ENCODE measurements at regions not wholly inside any gene's neighbourhood (a gene's known extent, or its start where the extent isn't known, plus 50 kb on each side); places are given as distances from the start of the nearest gene placed in this dataset.

DNA sequence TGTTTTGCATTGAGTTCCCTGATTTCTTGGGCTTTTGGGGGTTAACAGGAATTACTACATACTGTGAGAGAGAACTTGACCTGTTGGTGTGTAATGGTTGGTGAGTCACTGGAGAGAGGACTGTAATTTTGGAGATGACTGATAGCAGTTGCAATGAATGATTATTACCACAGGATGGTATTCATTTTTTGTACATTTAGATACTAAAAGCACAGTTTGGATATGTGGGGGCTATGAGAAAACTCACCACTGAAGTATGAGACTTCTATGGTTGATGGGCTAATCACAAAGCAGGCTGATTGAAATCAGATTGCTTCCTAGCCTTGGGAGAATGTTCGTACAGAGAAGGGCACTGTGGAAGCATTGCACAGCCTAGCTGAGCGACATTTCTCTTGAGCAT is 1571.3 kb upstream of the PRMT6 start:
- TF ChIP-seq, protein P1, sequence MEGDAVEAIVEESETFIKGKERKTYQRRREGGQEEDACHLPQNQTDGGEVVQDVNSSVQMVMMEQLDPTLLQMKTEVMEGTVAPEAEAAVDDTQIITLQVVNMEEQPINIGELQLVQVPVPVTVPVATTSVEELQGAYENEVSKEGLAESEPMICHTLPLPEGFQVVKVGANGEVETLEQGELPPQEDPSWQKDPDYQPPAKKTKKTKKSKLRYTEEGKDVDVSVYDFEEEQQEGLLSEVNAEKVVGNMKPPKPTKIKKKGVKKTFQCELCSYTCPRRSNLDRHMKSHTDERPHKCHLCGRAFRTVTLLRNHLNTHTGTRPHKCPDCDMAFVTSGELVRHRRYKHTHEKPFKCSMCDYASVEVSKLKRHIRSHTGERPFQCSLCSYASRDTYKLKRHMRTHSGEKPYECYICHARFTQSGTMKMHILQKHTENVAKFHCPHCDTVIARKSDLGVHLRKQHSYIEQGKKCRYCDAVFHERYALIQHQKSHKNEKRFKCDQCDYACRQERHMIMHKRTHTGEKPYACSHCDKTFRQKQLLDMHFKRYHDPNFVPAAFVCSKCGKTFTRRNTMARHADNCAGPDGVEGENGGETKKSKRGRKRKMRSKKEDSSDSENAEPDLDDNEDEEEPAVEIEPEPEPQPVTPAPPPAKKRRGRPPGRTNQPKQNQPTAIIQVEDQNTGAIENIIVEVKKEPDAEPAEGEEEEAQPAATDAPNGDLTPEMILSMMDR (IDR thresholded peaks at IDR 0.05; ENCODE audit: low read depth, low read length), result no peak
- H3K9me3 ChIP-seq (ENCODE audit: severe bottlenecking), result no peaks in the 10 kb centered on the region
- H3K27me3 ChIP-seq (ENCODE audit: insufficient read depth, low read depth, severe bottlenecking), result no peaks in the 10 kb centered on the region
- H3K36me3 ChIP-seq, result no peaks in the 10 kb centered on the region
- no peak overlapping the region for H3K27ac ChIP-seq
- no peak overlapping the region for H3K4me3 ChIP-seq (ENCODE audit: low read depth, low read length)
- no peak for DNase-seq

DNA sequence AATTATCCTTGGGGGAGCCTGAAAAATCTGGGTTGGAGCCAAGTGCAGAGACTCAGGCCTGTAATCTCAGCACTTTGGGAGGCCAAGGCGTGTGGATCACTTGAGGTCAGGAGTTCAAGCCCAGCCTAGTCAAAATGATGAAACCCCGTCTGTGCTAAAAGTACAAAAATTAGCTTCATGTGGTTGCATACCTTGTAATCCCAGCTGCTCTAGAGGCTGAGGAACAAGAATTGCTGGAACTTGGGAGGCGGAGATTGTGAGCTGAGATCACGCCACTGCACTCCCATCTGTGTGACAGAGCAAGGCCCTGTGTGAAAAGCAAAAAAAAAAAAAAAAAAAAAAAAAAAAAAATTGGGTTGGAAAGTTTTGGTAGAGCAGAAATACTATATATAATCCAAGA is 1563.6 kb upstream of the PRMT6 start:
- Histone ChIP-seq H3K9me3 (ENCODE audit: severe bottlenecking) (no peaks in the 10 kb centered on the region), H3K27ac (no peak overlapping the region), H3K4me3 (ENCODE audit: low read depth, low read length) (no peak overlapping the region), H3K36me3 (no peaks in the 10 kb centered on the region), H3K27me3 (ENCODE audit: insufficient read depth, low read depth, severe bottlenecking) (no peaks in the 10 kb centered on the region)
- TF ChIP-seq, protein P1 (IDR thresholded peaks at IDR 0.05; ENCODE audit: low read depth, low read length), result no peak
- DNase-seq, result no peak

DNA sequence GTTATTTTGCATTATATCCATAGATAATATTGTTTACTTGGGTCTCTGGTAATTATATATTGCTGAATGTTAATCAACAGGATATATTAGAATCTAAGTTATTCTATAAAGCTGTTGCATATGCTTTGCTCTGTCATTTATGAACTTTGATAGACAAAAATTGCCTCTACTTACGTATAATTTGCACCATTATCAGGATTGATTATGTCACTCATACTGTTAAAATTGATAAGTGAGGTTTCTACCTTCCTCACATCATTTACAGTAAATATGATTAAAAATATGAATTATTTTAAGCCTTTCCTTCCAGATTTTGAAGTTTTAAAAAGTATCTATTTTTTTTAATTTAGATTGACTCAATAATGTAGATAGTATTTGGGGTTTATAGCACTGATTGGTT is 1540.4 kb upstream of the PRMT6 start:
- Histone ChIP-seq H3K27me3 (ENCODE audit: insufficient read depth, low read depth, severe bottlenecking) (no peaks in the 10 kb centered on the region), H3K4me3 (ENCODE audit: low read depth, low read length) (no peak overlapping the region), H3K9me3 (ENCODE audit: severe bottlenecking) (no peaks in the 10 kb centered on the region), H3K27ac (no peak overlapping the region), H3K36me3 (no peaks in the 10 kb centered on the region)
- no peak for DNase-seq
- TF ChIP-seq, protein P1 (IDR thresholded peaks at IDR 0.05; ENCODE audit: low read depth, low read length), result no peak

DNA sequence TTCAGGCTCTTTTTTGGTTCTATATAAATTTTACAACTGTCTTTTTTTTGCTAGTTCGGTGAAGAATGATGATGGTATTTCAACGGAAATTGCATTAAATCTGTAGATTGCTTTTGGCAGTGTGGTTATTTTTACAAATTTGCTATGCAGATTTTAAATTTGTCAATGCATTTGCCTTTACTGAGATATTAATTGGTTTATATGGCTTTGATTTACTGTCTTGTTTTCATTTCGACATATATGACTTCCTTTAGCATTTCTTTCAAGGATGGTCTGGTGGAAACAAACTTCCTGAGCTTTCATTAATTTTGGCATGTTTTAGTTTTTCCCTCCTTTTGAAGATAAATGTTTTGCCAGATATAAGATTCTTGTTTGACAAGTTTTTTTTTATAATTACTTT is 1522.5 kb upstream of the PRMT6 start:
- TF ChIP-seq, protein P1 (IDR thresholded peaks at IDR 0.05; ENCODE audit: low read depth, low read length), result no peak
- Histone ChIP-seq H3K27ac (no peak overlapping the region), H3K27me3 (ENCODE audit: insufficient read depth, low read depth, severe bottlenecking) (no peaks in the 10 kb centered on the region), H3K9me3 (ENCODE audit: severe bottlenecking) (peaks cover 2% of the 10 kb centered on the region), H3K36me3 (no peaks in the 10 kb centered on the region), H3K4me3 (ENCODE audit: low read depth, low read length) (no peak overlapping the region)
- DNase-seq, result no peak

DNA sequence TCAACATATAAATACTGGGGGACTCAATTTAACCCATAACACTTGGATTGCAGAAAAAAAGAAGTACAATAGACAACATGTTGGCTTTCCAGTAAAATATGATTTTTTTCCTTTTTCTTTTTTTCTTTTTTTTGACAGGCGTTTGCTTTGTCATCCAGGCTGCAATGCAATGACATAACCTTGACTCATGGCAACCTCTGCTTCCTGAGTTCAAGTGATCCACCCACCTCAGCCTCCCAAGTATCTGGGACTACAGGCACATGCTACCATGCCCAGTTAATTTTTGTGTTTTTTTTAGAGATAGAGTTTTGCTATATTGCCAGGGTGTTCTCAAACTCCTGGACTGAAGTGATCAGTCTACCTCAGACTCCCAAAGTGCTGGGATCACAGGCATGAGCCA is 1512.0 kb upstream of the PRMT6 start:
- H3K27ac ChIP-seq, result no peak overlapping the region
- no peaks in the 10 kb centered on the region for H3K9me3 ChIP-seq (ENCODE audit: severe bottlenecking)
- H3K27me3 ChIP-seq (ENCODE audit: insufficient read depth, low read depth, severe bottlenecking), result no peaks in the 10 kb centered on the region
- H3K36me3 ChIP-seq, result no peaks in the 10 kb centered on the region
- TF ChIP-seq, protein P1 (IDR thresholded peaks at IDR 0.05; ENCODE audit: low read depth, low read length), result no peak
- no peak overlapping the region for H3K4me3 ChIP-seq (ENCODE audit: low read depth, low read length)
- DNase-seq, result no peak

DNA sequence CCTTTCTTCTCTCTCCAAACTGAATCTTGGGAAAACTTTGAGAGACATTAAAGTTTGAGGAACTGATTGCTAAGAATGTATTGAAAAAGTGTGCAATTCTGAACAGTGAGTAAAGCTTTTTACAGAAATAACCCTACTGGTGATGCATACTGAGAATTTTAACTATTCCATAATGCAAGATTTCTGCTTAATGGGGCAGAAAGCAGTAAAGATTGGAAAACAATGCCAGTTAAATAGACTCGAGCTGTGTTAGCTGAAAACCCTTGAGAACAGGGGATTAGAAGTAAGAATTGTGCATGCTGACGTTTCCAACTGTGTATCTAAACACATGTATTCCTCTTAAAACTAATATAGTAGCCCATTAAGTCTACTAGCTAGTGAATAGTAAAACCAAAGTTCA is 1500.2 kb upstream of the PRMT6 start:
- TF ChIP-seq, protein P1 (IDR thresholded peaks at IDR 0.05; ENCODE audit: low read depth, low read length), result no peak
- Histone ChIP-seq H3K9me3 (ENCODE audit: severe bottlenecking) (no peaks in the 10 kb centered on the region), H3K4me3 (ENCODE audit: low read depth, low read length) (no peak overlapping the region), H3K36me3 (no peaks in the 10 kb centered on the region), H3K27me3 (ENCODE audit: insufficient read depth, low read depth, severe bottlenecking) (no peaks in the 10 kb centered on the region), H3K27ac (no peak overlapping the region)
- DNase-seq, result no peak

Measured in WERI-Rb-1 (cell line).